ENCODE measurements at regions not wholly inside any gene's neighbourhood (a gene's known extent, or its start where the extent isn't known, plus 50 kb on each side); places are given as distances from the start of the nearest gene placed in this dataset.

- TF ChIP-seq CTCF (IDR thresholded peaks at IDR 0.05; ENCODE audit: low read depth, low read length), result no peak
- DNase-seq (ENCODE audit: low read depth in 2 of 2), result no peak
- H3K4me3 ChIP-seq (replicated peaks in 1 of 2; ENCODE audit: low read depth in 2 of 2, low read length in 2 of 2), result no peak overlapping the region
These were observed 153.2 kb upstream of the ETAA1 start for GRCh38 chr2:67243919-67244318.

- TF ChIP-seq CTCF (IDR thresholded peaks at IDR 0.05; ENCODE audit: low read depth, low read length), result no peak
- no peak overlapping the region for H3K4me3 ChIP-seq (replicated peaks in 1 of 2; ENCODE audit: low read depth in 2 of 2, low read length in 2 of 2)
- no peak for DNase-seq (ENCODE audit: low read depth in 2 of 2)
These were observed 150.3 kb upstream of the ETAA1 start for GRCh38 chr2:67246791-67247190.

GRCh38 chr2:67251741-67252140, 145.4 kb upstream of the ETAA1 start:
- TF ChIP-seq CTCF (IDR thresholded peaks at IDR 0.05; ENCODE audit: low read depth, low read length), result no peak
- DNase-seq (ENCODE audit: low read depth in 2 of 2), result no peak
- no peak overlapping the region for H3K4me3 ChIP-seq (replicated peaks in 1 of 2; ENCODE audit: low read depth in 2 of 2, low read length in 2 of 2)

GRCh38 chr2:67255933-67256615, 141.1 kb upstream of the ETAA1 start:
- no peak for TF ChIP-seq CTCF (IDR thresholded peaks at IDR 0.05; ENCODE audit: low read depth, low read length)
- H3K4me3 ChIP-seq (replicated peaks in 1 of 2; ENCODE audit: low read depth in 2 of 2, low read length in 2 of 2), result no peak overlapping the region
- DNase-seq (ENCODE audit: low read depth in 2 of 2), result peak; percentile 49 to 90

GRCh38 chr2:67256892-67257291, 140.2 kb upstream of the ETAA1 start:
- no peak for TF ChIP-seq CTCF (IDR thresholded peaks at IDR 0.05; ENCODE audit: low read depth, low read length)
- no peak overlapping the region for H3K4me3 ChIP-seq (replicated peaks in 1 of 2; ENCODE audit: low read depth in 2 of 2, low read length in 2 of 2)
- DNase-seq (ENCODE audit: low read depth in 2 of 2), result peak; percentile 5 to 53

- TF ChIP-seq CTCF (IDR thresholded peaks at IDR 0.05; ENCODE audit: low read depth, low read length), result no peak
- no peak for DNase-seq (ENCODE audit: low read depth in 2 of 2)
- H3K4me3 ChIP-seq (replicated peaks in 1 of 2; ENCODE audit: low read depth in 2 of 2, low read length in 2 of 2), result no peak overlapping the region
These were observed 139.0 kb upstream of the ETAA1 start for GRCh38 chr2:67258122-67258521.

GRCh38 chr2:67258831-67259230, 138.3 kb upstream of the ETAA1 start:
- DNase-seq (ENCODE audit: low read depth in 2 of 2), result no peak
- H3K4me3 ChIP-seq (replicated peaks in 1 of 2; ENCODE audit: low read depth in 2 of 2, low read length in 2 of 2), result no peak overlapping the region
- TF ChIP-seq CTCF (IDR thresholded peaks at IDR 0.05; ENCODE audit: low read depth, low read length), result no peak
